LNCAP (cell line): ENCODE measurements at regions not wholly inside any gene's neighbourhood (a gene's known extent, or its start where the extent isn't known, plus 50 kb on each side); places are given as distances from the start of the nearest gene placed in this dataset.

Source experiments
- CTCF ChIP-seq: fragments of 450-650 bp; IDR thresholded peaks from 2 replicates; pipeline ENCODE4 v1.5.1; 2017; ENCODE audit warnings: mild to moderate bottlenecking

GRCh38 chr1:194280463-194280862, 1094.0 kb upstream of the B3GALT2 start:
- TF ChIP-seq CTCF, result no peak

- TF ChIP-seq CTCF, result no peak
Measured at GRCh38 chr1:194279975-194280374, 1093.6 kb upstream of the B3GALT2 start.

GRCh38 chr1:194277927-194278326, 1091.5 kb upstream of the B3GALT2 start:
- no peak for TF ChIP-seq CTCF

GRCh38 chr1:194273660-194274059, 1087.2 kb upstream of the B3GALT2 start:
- TF ChIP-seq CTCF, result no peak

- no peak for TF ChIP-seq CTCF
Measured at GRCh38 chr1:194268839-194269238, 1082.4 kb upstream of the B3GALT2 start.

- no peak for TF ChIP-seq CTCF
Measured at GRCh38 chr1:194267021-194267420, 1080.6 kb upstream of the B3GALT2 start.

- TF ChIP-seq CTCF, result no peak
Measured at GRCh38 chr1:194256010-194256409, 1069.6 kb upstream of the B3GALT2 start.

GRCh38 chr1:194252199-194252598, 1065.8 kb upstream of the B3GALT2 start:
- TF ChIP-seq CTCF, result no peak
